GM12878 (cell line): ENCODE measurements at regions not wholly inside any gene's neighbourhood (a gene's known extent, or its start where the extent isn't known, plus 50 kb on each side); places are given as distances from the start of the nearest gene placed in this dataset.

ENCODE experiments used
- ATF3 ChIP-seq: IDR thresholded peaks from 2 replicates; pipeline ENCODE4 v1.6.1; 2011; ENCODE audit warnings: low read depth, mild to moderate bottlenecking, low read length, moderate library complexity, borderline replicate concordance; ENCODE audit errors: extremely low read depth
- BRCA1 ChIP-seq: IDR thresholded peaks from 2 replicates; pipeline ENCODE4 v1.6.1; 2011; ENCODE audit warnings: low read depth, low read length, improper control_type of control experiment
- CBX3 ChIP-seq: fragments of 200-600 bp; sonication (generic); IDR thresholded peaks from 2 replicates; pipeline ENCODE4 v1.6.1; 2016; ENCODE audit warnings: low read depth, borderline replicate concordance
- E2F8 ChIP-seq: fragments of 450-650 bp; IDR thresholded peaks from 2 replicates; pipeline ENCODE4 v1.6.1; 2018; ENCODE audit warnings: mild to moderate bottlenecking, low read depth, moderate library complexity; ENCODE audit not compliant: partially characterized antibody
- IRF4 ChIP-seq: IDR thresholded peaks from 2 replicates; pipeline ENCODE4 v1.6.1; 2011; ENCODE audit warnings: low read depth, low read length
- PAX5 ChIP-seq: IDR thresholded peaks from 2 replicates; pipeline ENCODE4 v1.6.1; 2011; ENCODE audit warnings: low read depth, low read length, borderline replicate concordance
- PRDM15 ChIP-seq: fragments of 450-650 bp; formaldehyde crosslinking; IDR thresholded peaks from 2 replicates; pipeline ENCODE4 v1.4.0; 2020; ENCODE audit warnings: mild to moderate bottlenecking, moderate library complexity
- SMAD1 ChIP-seq: fragments of 450-650 bp; IDR thresholded peaks from 2 replicates; pipeline ENCODE4 v1.6.1; 2018; ENCODE audit warnings: mild to moderate bottlenecking, low read depth; ENCODE audit not compliant: partially characterized antibody
- TAF1 ChIP-seq: IDR thresholded peaks from 2 replicates; pipeline ENCODE4 v1.6.1; 2011; ENCODE audit warnings: mild to moderate bottlenecking, low read depth, low read length, borderline replicate concordance
- TCF3 ChIP-seq: IDR thresholded peaks from 2 replicates; pipeline ENCODE4 v1.6.1; 2012; ENCODE audit warnings: low read depth, mild to moderate bottlenecking, low read length, borderline replicate concordance; ENCODE audit not compliant: insufficient read depth
- USF1 ChIP-seq: IDR thresholded peaks from 2 replicates; pipeline ENCODE4 v1.6.1; 2011; ENCODE audit warnings: borderline replicate concordance, low read depth, mild to moderate bottlenecking, moderate library complexity, mixed read lengths, low read length; ENCODE audit not compliant: insufficient read depth; ENCODE audit errors: extremely low read length
- TF ChIP-seq, protein P1 (sequence below): fragments of 450-650 bp; formaldehyde crosslinking; IDR thresholded peaks from 2 replicates; pipeline ENCODE4 v1.4.0; 2022; ENCODE audit warnings: mild to moderate bottlenecking, moderate library complexity
- TF ChIP-seq, protein P2 (sequence below): IDR thresholded peaks from 2 replicates; pipeline ENCODE4 v1.6.1; 2011; ENCODE audit warnings: low read depth, low read length, improper control_type of control experiment, borderline replicate concordance
- TF ChIP-seq, protein P3 (sequence below): fragments of 450-650 bp; IDR thresholded peaks from 2 replicates; pipeline ENCODE4 v1.6.1; 2017; ENCODE audit warnings: antibody characterized with exemption, mild to moderate bottlenecking, moderate library complexity

GRCh38 chr12:131415781-131416180, 295.1 kb upstream of the SFSWAP start (continued):
- TF ChIP-seq E2F8: no peak
- TF ChIP-seq PRDM15: no peak
- TF ChIP-seq SMAD1: no peak
- TF ChIP-seq BRCA1: no peak
- TF ChIP-seq CBX3: no peak
- TF ChIP-seq IRF4: no peak
- TF ChIP-seq USF1: peak; percentile 71
- TF ChIP-seq, protein P1, sequence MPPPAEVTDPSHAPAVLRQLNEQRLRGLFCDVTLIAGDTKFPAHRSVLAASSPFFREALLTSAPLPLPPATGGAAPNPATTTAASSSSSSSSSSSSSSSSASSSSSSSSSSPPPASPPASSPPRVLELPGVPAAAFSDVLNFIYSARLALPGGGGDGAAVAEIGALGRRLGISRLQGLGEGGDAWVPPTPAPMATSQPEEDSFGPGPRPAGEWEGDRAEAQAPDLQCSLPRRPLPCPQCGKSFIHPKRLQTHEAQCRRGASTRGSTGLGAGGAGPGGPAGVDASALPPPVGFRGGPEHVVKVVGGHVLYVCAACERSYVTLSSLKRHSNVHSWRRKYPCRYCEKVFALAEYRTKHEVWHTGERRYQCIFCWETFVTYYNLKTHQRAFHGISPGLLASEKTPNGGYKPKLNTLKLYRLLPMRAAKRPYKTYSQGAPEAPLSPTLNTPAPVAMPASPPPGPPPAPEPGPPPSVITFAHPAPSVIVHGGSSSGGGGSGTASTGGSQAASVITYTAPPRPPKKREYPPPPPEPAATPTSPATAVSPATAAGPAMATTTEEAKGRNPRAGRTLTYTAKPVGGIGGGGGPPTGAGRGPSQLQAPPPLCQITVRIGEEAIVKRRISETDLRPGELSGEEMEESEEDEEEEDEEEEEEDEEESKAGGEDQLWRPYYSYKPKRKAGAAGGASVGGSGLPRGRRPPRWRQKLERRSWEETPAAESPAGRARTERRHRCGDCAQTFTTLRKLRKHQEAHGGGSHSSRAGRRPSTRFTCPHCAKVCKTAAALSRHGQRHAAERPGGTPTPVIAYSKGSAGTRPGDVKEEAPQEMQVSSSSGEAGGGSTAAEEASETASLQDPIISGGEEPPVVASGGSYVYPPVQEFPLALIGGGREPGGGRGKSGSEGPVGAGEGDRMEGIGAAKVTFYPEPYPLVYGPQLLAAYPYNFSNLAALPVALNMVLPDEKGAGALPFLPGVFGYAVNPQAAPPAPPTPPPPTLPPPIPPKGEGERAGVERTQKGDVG (CRISPR knock-in tag): no peak
- TF ChIP-seq, protein P2, sequence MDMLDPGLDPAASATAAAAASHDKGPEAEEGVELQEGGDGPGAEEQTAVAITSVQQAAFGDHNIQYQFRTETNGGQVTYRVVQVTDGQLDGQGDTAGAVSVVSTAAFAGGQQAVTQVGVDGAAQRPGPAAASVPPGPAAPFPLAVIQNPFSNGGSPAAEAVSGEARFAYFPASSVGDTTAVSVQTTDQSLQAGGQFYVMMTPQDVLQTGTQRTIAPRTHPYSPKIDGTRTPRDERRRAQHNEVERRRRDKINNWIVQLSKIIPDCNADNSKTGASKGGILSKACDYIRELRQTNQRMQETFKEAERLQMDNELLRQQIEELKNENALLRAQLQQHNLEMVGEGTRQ: peak; percentile 19; the same call in 1 of the 2 replicates
- TF ChIP-seq TAF1: no peak
- peak; percentile 41; the same call in 1 of the 2 replicates for TF ChIP-seq ATF3
- no peak for TF ChIP-seq TCF3
- TF ChIP-seq PAX5: no peak
- TF ChIP-seq, protein P3, sequence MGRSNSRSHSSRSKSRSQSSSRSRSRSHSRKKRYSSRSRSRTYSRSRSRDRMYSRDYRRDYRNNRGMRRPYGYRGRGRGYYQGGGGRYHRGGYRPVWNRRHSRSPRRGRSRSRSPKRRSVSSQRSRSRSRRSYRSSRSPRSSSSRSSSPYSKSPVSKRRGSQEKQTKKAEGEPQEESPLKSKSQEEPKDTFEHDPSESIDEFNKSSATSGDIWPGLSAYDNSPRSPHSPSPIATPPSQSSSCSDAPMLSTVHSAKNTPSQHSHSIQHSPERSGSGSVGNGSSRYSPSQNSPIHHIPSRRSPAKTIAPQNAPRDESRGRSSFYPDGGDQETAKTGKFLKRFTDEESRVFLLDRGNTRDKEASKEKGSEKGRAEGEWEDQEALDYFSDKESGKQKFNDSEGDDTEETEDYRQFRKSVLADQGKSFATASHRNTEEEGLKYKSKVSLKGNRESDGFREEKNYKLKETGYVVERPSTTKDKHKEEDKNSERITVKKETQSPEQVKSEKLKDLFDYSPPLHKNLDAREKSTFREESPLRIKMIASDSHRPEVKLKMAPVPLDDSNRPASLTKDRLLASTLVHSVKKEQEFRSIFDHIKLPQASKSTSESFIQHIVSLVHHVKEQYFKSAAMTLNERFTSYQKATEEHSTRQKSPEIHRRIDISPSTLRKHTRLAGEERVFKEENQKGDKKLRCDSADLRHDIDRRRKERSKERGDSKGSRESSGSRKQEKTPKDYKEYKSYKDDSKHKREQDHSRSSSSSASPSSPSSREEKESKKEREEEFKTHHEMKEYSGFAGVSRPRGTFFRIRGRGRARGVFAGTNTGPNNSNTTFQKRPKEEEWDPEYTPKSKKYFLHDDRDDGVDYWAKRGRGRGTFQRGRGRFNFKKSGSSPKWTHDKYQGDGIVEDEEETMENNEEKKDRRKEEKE: no peak
